GM06990 (cell line): ENCODE measurements at regions not wholly inside any gene's neighbourhood (a gene's known extent, or its start where the extent isn't known, plus 50 kb on each side); places are given as distances from the start of the nearest gene placed in this dataset.

ENCODE experiments used
- DNase-seq: peaks from one replicate; pipeline ENCODE4 v3.0.0-alpha.2; 2011; ENCODE audit not compliant: insufficient read length; ENCODE audit errors: extremely low read depth
- H3K27me3 ChIP-seq: replicated peaks from 2 replicates; pipeline ENCODE4 v1.6.0; 2011; ENCODE audit warnings: low read length; ENCODE audit not compliant: control insufficient read depth, insufficient read depth
- H3K36me3 ChIP-seq: 2 replicates; pipeline ENCODE4 v1.5.1; 2011; ENCODE audit warnings: low read length; ENCODE audit not compliant: control insufficient read depth, insufficient read depth
- H3K4me3 ChIP-seq: replicated peaks from 2 replicates; pipeline ENCODE4 v1.5.1; 2011; ENCODE audit warnings: low read depth, mild to moderate bottlenecking, control low read depth, low read length
- TF ChIP-seq, protein P1 (sequence below): IDR thresholded peaks from 2 replicates; pipeline ENCODE4 v1.5.1; 2011; ENCODE audit warnings: low read length, control low read depth, mild to moderate bottlenecking, inconsistent platforms; ENCODE audit not compliant: insufficient read depth, poor library complexity, severe bottlenecking

DNA sequence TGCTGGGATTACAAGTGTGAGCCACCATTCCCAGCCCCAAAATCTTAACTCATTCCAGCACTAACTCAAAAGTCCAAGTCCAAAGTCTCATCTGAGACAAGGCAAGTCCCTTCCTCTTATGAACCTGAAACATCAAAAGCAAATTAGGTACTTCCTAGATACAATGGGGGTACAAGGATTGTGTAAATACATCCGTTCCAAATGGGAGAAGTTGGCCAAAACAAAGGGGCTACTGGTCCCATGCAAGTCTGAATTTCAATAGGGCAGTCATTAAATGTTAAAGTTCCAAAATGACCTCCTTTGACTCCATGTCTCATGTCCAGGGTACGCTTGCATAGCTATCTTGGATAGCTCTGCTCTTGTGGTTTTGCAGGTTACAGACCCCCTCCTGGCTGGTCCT is 94.7 kb upstream of the PPM1H start:
- DNase-seq, result no peak
- Histone ChIP-seq H3K36me3 (no peaks in the 10 kb centered on the region), H3K27me3 (no peaks in the 10 kb centered on the region), H3K4me3 (no peak overlapping the region)
- TF ChIP-seq, protein P1, sequence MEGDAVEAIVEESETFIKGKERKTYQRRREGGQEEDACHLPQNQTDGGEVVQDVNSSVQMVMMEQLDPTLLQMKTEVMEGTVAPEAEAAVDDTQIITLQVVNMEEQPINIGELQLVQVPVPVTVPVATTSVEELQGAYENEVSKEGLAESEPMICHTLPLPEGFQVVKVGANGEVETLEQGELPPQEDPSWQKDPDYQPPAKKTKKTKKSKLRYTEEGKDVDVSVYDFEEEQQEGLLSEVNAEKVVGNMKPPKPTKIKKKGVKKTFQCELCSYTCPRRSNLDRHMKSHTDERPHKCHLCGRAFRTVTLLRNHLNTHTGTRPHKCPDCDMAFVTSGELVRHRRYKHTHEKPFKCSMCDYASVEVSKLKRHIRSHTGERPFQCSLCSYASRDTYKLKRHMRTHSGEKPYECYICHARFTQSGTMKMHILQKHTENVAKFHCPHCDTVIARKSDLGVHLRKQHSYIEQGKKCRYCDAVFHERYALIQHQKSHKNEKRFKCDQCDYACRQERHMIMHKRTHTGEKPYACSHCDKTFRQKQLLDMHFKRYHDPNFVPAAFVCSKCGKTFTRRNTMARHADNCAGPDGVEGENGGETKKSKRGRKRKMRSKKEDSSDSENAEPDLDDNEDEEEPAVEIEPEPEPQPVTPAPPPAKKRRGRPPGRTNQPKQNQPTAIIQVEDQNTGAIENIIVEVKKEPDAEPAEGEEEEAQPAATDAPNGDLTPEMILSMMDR, result no peak

DNA sequence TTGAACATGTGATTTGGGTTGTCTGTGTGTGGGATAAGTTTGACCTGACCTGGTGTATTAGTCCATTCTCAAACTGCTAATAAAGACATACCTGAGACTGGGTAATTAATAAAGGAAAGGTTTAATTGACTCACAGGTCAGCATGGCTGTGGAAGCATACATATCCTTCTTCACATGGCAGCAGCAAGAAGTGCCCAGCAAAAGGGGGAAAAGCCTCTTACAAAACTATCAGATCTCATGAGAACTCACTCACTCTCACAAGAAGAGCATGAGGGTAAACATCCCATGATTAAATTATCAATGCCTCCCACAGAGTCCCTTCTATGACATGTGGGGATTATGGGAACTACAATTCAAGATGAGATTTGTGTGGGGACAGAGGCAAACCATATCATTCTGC is 94.0 kb upstream of the PPM1H start:
- H3K27me3 ChIP-seq, result no peaks in the 10 kb centered on the region
- H3K4me3 ChIP-seq, result no peak overlapping the region
- H3K36me3 ChIP-seq, result no peaks in the 10 kb centered on the region
- TF ChIP-seq, protein P1, result no peak
- DNase-seq, result no peak

DNA sequence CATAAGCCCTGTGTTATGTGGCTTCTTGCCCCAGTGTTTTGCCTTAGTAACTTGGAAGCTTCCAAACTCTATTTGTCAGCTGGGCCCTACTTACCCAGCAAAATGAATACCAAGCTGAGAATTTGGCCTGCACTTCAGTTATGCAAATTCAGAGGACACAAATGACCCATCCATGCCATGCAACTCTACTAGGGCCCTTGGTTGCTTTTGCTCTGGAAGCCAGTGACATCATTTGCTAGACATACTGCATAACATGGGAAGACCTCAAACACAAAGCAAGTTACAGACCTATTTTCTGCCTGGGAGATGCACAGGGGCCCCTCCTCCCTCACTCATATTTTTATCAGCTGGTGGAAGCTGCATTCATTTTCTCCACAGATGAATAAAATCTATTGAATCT is 90.2 kb upstream of the PPM1H start:
- TF ChIP-seq, protein P1, result no peak
- Histone ChIP-seq H3K36me3 (no peaks in the 10 kb centered on the region), H3K27me3 (no peaks in the 10 kb centered on the region), H3K4me3 (no peak overlapping the region)
- no peak for DNase-seq

DNA sequence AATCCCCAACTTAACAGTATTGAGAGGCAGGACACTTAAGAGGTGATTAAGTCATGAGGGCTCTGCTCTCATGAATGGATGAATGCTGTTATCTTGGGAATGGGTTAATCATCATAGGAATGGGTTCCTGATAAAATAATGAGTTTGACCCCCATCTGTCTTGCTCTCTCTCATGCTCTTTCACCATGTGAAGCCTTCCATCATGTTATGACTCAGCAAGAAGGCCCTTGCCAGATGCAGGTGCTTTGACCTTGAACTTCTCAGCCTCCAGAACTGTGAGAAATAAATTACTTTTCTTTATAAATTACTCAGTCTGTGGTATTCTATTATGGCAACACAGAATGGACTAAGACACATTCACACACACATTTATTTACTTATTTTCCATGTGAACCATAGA is 89.0 kb upstream of the PPM1H start:
- Histone ChIP-seq H3K4me3 (no peak overlapping the region), H3K27me3 (no peaks in the 10 kb centered on the region), H3K36me3 (no peaks in the 10 kb centered on the region)
- TF ChIP-seq, protein P1, result no peak
- no peak for DNase-seq

DNA sequence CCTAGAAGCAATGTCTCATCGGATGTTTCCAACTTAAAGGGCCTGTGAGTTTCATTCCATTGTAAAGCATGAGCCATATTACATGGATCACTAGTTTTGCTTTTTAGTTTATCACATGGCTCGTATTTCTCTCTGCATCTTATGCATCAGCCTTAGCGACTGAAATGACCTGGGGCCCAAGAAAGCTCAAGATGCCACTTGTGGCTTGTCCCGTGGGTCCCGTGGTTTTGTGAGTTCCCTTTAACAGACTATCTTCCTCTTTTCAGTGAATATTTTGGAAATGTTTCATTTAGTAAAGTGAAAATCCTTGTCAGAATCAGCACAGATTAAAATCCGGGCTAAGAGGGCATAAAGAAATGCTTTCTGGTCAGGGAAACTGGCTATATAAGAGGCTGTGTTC is 86.2 kb upstream of the PPM1H start:
- H3K4me3 ChIP-seq, result no peak overlapping the region
- no peaks in the 10 kb centered on the region for H3K36me3 ChIP-seq
- no peaks in the 10 kb centered on the region for H3K27me3 ChIP-seq
- TF ChIP-seq, protein P1, result no peak
- DNase-seq, result no peak

DNA sequence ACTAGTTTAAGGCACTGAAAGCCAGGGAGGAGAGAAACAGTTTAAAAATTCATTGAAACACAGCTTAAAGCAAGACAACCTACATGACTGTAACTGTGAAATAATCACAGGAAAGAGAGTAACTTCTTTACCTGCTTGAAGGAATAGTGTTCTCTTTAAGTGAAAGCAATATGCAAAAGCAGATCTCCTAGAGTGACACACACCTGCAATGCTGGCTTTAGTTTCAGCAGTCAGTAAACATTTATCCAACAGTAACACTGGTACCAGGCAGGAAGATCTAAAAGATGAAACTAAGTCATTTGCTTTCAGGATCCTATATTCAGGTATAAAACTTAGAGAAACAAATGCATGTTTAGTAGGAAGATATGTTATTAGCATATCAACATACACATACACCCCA is 85.3 kb upstream of the PPM1H start:
- DNase-seq, result no peak
- Histone ChIP-seq H3K36me3 (no peaks in the 10 kb centered on the region), H3K4me3 (no peak overlapping the region), H3K27me3 (no peaks in the 10 kb centered on the region)
- TF ChIP-seq, protein P1, result no peak
